GM12878 (cell line): ENCODE measurements at regions not wholly inside any gene's neighbourhood (a gene's known extent, or its start where the extent isn't known, plus 50 kb on each side); places are given as distances from the start of the nearest gene placed in this dataset.

Experiments used
- EGR1 ChIP-seq, 2 experiments: IDR thresholded peaks; 1 replicate in 1 of 2; 2 replicates in 1 of 2; pipeline ENCODE4 v1.6.1; 2011 to 2012; ENCODE audit warnings: low read depth in 2 of 2, low read length in 2 of 2, borderline replicate concordance in 1 of 2, mild to moderate bottlenecking in 1 of 2, moderate library complexity in 1 of 2
- POLR2A ChIP-seq: IDR thresholded peaks from 2 replicates; pipeline ENCODE4 v1.6.1; 2011; ENCODE audit warnings: low read depth, mild to moderate bottlenecking, low read length
- POLR2AphosphoS5 ChIP-seq: IDR thresholded peaks from 2 replicates; pipeline ENCODE4 v1.6.1; 2011; ENCODE audit warnings: mild to moderate bottlenecking, low read length, inconsistent platforms
- SUZ12 ChIP-seq: fragments of 200-600 bp; sonication (generic); IDR thresholded peaks from one replicate; pipeline ENCODE4 v1.6.1; 2018; ENCODE audit warnings: antibody characterized with exemption, mild to moderate bottlenecking; ENCODE audit not compliant: unreplicated experiment

DNA sequence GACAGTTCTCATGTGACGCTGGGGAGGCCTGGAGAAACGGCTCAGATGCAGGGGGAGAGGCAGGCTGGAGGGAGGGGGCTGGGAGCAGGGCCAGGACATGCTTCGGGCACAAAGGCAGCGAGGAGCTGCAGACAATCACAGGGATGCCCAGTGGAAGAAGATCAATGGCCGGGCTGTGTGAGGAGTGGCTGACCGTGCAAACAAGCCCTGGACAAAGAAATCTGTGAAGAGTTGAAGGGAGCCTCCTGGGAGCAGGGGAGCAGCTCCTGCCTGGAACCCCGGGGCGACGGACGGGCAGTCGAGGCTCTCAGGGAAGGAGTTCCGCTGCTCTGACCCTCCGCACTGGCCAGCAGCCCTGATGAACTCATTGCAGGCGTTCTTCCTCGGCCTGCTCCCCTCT lies 126.7 kb upstream of the B3GAT1 start:
- TF ChIP-seq POLR2A (no peak), SUZ12 (no peak), POLR2AphosphoS5 (no peak), EGR1 (IDR thresholded peaks at IDR 0.05; ENCODE audit: borderline replicate concordance in 1 of 2, low read depth in 2 of 2, low read length in 2 of 2) (no peak)
